ENCODE measurements at regions not wholly inside any gene's neighbourhood (a gene's known extent, or its start where the extent isn't known, plus 50 kb on each side); places are given as distances from the start of the nearest gene placed in this dataset.
"Not testable (repeated sequence)": the region's sequence is repeated elsewhere in the genome, so short reads cannot be mapped to it uniquely, and the experiment has no call there.

DNA sequence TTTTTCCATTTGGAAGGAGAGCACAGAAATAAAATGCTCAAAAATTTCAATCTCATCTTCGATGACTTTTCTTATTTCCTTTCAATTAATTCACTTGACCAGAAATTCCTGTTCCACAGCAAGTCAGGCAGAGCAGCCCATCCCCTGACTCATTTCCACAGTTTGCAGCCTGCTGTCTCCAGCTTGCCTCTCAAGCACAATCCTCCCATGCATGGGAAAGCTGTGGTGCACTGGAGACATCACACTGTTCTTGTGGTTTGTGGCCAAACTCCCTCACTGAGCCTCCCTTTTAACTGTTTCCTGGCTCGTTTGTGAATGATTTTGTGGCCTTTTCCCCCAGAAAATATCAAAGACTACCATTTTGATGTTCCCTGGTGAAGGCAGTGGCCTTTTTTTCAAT lies 114.0 kb upstream of the ENPEP start:
- DNase-seq (ENCODE audit: low spot score) = peak; percentile 15

DNA sequence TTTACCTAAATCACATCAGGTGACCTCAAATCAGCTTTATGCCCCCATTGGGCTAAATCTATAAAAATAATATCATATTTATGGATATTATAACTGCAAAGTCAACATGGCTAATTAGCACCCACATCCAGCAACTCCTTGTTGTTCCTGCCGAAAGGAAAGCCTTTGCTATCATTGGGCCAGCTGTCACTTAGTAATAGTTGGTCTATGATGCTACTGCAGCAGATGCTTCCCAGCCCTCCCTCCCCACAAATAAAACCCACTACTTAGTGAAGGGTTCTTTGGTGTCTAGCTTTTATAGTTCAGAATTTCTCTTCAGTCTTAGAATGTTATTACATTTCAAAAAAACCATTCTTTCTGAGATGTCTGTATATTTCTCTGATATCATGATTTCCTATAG lies 116.9 kb upstream of the ENPEP start:
- no peak for DNase-seq (ENCODE audit: low spot score)

DNA sequence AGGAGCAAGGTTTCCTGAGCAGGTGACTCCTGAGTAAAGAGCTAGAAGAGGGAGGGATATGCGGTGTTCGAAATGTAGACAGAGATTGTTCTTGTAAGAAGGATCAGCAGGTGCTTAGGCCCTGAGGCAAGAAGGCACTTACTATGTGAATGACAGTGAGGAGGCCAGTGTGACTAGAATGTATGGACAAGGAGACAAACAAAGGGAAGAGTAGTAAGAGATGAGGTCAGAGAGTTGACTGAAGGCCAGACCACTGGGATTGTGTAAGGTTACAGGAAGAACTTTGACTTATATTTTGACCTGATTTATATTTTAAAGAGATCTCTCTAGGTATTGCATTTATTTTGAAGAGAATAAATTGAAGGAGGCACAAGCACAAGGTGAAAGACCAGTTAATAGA lies 118.4 kb upstream of the ENPEP start:
- DNase-seq (ENCODE audit: low spot score) = no peak

DNA sequence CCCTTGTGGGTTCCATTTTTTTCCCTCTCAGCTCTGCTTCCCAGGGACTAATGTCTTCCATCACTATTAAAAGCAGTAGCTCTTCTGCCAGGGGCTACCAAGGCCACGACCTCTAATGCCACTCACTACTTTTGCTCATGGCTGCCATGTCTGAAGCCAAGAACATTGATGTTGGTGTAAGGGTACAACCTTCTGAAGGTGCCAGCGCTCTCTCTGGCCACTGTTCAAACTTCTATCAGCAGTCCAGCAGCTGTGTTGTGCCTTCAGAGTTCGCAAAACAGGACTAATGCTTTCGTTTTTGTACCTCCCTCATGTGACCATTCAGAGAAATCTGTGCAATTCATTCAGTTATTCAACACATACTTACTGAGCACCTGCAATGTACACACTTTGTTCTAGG lies 121.5 kb upstream of the ENPEP start:
- no peak for DNase-seq (ENCODE audit: low spot score)

DNA sequence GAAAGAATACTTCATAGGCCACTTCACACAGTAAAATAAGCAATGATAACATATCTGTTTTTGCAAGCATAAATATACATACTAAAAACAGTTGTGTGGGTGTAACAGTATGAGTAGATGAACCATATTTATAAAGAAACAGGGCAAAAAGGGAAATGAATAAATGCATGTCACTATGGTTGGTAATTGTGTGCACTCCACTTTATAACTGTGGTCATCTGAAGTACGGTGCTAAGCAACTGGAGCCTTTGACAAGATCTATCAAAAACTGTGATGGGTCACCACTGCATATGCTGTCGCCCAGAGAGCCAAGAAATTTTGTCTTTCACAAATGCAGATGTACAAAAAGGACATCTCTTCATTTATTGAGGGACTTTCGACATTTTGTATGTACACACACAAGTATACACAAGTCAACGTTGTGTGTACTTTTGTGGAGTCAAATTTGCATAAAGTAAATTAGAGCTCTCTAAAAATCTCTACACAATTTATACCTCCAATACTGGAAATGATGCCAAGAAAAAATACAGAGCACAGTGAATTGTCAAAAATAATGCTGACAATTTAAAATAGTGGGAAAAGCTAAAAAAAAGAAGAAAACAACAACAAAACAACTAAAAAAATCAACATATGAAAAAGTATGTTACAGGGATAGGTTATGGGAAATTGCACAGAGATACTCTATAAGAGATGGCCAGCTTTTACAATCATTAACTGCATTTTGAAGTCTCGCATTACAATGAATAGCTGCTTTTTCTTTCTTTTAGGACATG lies 123.1 kb upstream of the ENPEP start:
- no peak for DNase-seq (ENCODE audit: low spot score)

DNA sequence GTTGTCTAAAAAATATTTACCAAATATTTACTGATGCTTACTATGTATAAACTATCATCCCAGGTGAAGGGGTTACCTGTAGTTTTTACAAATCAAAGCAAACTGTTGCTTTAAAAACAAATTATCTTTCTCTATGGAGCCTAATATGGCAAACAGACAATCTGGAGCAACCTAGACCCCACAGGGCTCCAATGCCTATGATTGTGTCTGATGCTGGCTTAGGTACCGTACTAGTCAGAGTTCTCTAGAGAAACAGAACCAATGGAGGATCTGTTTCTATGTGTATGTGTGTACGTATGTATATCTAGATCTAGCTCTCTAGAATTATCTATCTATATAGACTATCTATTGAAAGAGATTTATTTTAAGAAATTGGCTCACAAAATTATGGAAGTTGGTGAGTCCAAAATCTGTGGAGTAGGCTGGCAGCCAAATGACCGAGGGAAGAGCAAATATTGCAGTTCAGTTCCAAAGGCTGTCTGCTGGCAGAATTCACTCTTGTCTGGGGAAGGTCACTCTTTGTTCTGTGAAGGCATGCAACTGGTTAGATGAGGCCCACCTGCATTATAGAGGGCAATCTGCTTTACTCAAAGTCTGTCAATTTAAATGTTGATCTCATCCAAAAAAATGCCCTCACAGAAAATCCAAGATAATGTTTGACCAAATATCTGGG lies 127.1 kb upstream of the ENPEP start:
- DNase-seq (ENCODE audit: low spot score) = no peak

DNA sequence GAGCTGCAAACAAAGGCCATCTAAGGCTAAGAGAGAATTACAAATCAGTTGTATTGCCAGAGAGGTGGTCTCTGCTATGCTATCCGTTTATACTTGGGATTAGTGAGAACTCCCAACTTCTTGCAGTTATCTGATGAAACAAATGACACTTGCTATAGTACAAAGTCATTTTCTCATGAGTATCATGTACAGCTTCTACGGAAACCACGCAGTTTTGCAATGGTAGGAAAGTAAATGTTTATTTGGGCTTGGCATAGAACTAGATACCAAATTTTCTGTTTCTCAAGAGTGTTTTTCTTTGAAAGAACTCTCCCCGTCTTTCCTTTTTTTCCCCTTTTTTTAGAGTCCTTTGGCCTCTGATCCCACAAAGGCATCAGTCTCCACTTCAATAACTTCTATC lies 128.2 kb upstream of the ENPEP start:
- no peak for DNase-seq (ENCODE audit: low spot score)

DNA sequence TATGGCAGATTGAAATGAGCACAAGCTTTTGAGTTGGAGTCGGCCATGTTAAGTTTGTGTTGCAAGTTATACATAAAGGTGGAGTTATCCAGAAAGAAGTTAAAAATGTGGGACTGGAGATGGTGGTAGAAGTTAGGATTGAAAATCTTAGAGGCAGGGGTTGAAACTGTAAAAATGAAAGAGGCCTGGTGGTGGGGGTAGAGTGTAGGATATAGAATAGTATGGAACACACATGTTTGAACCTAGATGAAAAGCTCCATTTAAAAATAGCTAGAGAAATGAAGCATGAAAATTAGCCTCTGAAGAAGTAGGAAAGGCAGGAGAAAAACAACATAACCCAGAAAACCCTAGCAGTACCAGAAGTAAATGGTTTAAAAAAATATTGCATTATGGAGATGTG lies 131.8 kb upstream of the ENPEP start:
- DNase-seq (ENCODE audit: low spot score) = no peak

DNA sequence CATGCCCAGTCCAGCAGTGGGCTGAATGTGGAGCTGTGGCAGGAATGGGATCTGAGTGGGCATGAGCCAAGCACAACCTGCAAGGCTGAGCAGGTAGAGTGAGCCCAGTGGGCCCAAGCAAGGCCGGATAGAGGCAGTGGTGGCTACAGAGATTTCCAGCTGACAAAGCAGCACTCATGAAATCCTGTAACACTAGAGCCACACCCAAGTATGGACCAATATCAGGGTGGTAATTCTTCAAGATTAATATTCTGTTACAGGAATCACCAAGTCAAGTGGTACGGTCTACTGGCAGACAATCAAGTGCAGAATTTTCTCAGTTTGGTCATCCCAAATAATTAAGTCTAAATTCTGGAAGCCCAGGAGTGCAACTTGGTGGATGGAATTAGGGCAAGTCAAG lies 132.4 kb upstream of the ENPEP start:
- DNase-seq (ENCODE audit: low spot score) = no peak

DNA sequence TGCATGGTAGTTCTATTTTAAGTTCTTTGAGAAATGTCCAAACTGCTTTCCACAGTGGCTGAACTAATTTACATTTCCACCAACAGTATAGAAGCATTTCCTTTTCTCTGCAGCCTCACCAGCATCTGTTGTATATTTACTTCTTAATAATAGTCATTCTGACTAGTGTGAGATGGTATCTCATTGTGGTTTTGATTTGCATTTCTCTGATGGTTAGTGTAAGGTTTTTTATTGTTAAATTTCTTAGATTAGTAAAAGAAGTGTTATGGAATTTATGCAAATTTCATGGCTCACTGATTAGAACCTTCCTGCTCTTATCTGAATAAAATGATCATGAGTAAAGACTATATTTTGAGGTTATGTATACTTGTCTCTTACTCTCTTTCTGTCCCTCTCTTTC lies 134.8 kb upstream of the ENPEP start:
- DNase-seq (ENCODE audit: low spot score) = not testable (repeated sequence)

DNA sequence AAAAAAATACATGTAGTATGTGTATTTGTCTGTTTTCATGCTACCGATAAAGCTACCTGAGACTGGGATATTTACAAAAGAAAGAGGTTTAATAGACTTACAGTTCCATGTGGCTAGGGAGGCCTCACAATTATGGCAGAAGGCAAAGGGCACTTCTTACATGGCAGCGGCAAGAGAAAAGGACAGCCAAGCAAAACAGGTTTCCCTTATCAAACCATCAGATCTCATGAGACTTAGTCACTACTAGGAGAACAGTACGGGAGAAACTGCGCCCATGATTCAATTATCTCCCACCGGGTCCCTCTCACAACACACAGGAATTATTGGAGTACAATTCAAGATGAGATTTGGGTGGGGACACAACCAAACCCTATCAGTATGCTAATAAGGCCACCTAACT lies 137.0 kb upstream of the ELOVL6 start:
- DNase-seq (ENCODE audit: low spot score) = no peak

DNA sequence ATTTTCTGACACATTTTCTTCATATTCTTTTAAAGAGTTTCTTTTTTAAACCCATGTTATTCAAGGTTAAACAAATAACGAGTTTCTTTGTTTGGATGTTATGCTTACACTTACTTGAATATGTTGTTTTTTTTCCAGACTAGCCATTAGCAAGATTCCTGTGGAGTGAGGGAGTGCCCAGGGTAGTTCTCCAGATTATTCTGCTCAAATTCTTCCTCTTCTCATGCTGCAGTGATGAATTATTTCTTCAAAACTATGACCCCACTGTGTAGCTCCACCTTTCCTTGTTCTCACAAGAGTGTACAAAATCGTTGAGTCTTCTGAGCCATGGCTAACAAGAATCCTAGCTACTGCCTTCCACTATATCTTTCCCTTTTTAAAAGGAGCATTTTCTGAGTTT lies 134.1 kb upstream of the ELOVL6 start:
- no peak for DNase-seq (ENCODE audit: low spot score)

DNA sequence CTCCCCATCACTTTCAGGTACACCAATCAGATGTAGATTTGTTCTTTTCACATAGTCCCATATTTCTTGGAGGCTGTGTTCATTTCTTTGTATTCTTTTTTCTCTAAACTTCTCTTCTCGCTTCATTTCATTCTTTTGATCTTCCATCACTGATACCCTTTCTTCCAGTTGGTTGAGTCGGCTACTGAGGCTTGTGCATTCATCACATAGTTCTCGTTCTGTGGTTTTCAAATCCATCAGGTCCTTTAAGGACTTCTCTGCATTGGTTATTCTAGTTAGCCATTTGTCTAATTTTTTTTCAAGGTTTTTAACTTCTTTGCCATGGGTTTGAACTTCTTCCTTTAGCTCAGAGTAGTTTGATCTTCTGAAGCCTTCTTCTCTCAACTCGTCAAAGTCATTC lies 128.0 kb upstream of the ELOVL6 start:
- not testable (repeated sequence) for DNase-seq (ENCODE audit: low spot score)

DNA sequence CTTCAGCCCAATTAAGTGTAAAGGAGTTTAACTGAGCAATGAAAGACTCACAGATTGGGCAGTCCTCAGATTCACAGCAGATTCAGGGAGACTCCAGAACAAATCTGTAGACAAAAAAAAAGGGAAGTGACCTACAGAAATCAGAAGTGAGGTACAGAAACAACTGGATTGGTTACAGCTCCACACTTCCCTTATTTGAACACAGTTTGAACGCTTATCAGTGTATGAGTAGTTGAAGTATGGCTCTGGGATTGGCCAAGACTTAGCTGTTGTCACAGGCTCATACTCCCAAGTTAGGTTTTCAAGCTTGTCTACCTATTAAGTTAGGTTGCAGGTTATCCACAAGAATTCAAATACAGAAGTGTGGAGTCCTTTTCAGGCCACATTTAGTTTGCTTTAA lies 112.4 kb upstream of the ELOVL6 start:
- no peak for DNase-seq (ENCODE audit: low spot score)

DNA sequence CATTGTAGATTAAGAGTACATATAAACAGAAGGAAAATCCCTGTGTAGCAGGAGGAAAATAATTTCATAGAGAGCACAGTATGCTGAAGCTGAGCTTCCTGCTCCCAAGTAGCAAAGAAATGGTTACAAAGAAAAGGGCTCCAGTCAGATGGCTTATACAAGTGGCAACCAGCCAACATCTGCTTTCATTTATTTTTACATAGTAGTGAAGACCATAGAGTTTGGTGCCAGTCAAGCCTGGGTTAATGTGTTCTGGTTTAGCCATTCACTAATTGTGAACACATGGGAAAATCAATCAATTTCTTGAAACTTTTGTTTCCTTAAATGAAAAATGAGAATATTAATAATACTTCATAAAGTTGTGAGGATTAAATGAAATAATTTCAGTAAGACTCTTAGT lies 111.3 kb upstream of the ELOVL6 start:
- no peak for DNase-seq (ENCODE audit: low spot score)

DNA sequence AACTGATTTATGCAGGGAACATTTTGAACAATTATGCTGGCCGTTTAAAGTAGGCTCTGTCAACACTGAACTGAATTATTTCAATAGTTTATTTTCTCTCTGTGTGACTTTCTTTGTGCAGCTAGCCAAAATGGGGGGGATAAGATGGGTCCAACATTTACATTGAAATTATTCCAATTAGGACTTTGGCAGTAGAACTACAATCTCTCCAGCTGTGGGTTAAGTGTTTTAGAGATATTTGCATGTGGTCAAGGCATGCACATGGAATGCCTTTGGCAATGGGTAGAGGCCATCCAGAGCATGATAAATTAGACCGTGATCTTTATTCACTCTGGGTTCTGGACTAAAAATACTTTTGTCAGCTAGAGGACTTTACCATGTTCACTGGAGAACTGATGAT lies 107.9 kb upstream of the ELOVL6 start:
- no peak for DNase-seq (ENCODE audit: low spot score)

DNA sequence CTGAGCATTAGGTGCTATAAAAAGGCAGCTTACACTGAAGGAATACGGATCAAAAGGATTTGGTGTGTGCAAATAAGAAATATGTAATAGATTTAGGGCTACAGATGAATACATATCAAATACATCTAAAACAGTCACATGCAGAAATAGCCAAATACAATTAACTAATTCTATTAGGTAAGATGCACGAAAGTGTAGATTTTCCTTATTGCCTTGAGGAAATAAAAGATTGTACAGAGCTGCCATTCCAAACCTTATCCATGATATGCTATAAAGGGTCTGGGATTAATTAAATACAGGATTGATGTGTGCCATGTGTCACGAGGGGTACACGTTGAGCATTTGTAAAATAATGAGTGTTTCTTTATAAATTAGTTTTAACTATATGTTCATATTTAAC lies 107.0 kb upstream of the ELOVL6 start:
- no peak for DNase-seq (ENCODE audit: low spot score)

DNA sequence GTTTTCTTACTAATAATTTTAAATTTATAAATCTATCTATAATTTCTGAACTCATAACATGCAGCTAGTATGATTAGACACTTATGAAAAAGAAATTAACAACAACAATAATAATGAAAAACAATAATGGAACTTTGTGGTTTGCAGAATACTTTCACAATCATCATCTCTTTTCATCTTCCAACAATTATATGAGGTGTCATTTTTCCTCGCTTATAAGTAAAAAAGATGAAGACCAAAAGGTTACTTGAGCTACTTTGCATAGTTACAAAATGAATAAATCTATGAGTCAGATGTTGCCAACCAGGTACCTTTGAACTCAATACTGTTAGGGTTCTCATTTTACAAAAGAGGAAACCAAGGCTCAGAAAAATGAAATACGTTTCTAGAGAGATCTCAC lies 98.5 kb upstream of the ELOVL6 start:
- DNase-seq (ENCODE audit: low spot score) = no peak

DNA sequence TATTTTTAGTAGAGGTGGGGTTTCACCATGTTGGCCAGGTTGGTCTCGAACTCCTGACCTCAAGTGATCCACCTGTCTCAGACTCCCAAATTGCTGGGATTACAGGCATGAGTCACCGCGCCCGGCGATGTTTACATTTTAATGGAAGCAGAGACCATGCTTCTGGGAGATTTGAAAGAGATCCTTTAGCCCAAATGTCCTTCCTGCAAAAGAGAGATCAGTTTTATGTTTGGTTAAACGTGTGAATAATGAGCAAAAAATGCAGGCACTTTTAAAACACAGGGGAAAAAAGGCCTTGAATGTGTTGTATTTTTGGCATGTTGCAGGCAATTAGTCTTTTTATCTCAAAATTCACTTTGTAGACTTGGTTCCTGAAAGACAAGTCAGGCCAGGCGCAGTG lies 95.8 kb upstream of the ELOVL6 start:
- no peak for DNase-seq (ENCODE audit: low spot score)

DNA sequence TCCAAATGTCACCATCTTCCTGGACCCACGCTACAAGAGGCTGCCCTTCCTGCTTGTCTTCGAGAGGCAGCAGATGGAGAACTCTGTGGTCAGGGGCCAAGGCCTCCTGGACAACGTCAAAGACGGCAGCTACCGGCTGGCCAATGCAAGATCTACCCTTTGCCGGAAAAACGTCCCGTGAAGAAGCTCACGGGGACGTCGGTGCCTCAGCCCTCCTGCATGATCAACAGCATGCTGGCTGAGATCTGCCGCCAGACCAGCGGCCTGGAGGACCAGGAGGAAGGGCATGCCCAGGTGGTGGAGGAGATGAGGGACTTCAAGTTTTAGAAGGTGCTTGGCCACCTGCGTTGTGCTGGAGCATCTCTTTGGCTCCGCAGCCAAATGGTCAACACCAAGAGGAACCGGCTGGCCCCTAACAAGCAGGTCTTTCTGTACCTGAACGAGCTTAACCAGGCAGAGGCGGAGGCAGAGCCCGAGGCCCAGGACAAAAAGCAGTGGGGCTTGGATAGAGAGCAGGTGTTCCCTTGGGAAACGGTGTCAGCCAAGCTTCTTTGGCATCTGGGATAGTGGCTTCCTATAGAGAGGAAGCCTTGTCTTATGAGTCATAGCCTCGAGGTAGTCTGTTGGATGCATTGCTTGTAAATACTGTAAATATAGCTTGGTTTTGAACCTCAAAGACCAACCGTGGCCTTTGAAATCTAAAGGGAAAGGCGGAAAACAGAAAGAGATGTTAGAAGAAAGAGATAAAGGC lies 94.8 kb upstream of the ELOVL6 start:
- no peak for DNase-seq (ENCODE audit: low spot score)

DNA sequence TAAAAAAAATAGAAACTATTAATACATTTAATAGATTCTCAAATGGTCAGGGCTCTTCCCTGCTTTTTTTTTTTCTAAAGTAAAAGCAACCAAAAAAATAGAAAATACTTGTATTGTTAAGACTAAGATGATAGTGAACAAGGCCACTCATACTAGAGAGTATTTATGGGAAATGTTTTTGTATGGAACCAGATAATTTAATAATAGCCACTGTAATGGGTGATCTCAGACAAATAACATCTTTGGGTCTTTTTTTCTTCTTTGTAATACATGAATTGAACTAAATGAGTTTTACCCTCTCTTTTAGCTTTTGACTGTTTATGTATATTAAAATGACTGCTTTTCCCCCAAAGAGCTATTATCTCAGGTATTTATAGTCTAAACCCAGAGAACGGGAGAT lies 92.1 kb upstream of the ELOVL6 start:
- no peak for DNase-seq (ENCODE audit: low spot score)

DNA sequence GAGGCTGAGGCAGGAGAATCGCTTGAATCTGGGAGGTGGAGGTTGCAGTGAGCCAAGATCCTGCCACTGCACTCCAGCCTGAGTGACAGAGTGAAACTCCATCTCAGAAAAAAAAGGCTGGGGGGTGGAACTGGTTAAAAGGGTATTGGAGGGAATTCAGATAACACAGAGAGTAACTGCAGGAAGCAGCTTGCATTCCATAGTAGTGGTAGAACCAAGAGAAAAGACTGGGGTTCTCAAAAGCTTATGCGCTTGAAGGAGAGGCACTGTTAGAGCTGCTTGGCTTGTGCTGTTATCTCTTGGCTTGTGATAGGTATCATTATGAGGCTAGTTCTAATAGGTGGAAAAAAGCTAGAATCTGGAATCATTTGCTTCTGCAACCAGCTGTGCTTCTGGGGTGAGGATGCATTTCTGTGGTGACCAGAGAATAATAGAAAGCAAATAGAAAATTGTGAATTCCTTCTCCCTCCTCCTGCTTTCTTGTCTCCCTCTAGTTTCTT lies 91.2 kb upstream of the ELOVL6 start:
- no peak for DNase-seq (ENCODE audit: low spot score)

DNA sequence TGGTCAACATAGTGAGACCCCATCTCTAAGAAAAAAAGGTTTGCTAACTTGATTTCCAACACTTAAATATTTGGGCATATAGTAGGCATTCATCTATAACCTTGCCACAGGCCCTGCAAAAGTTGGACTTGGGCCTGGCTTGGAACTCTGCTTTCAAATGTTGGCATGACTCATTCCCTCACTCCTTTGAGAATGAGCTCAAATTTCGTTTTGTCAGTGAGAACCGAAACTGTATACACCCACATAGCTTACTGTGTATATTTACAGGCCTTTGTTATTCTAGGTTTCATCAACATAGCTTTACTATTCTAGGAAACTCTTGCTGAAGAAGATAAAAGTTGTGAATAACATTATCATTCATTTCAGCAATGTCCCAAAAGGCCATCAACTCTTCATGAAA lies 88.7 kb upstream of the ELOVL6 start:
- no peak for DNase-seq (ENCODE audit: low spot score)

All from Ammon's horn (tissue), 1 donor.